HG03439 (cell line): ENCODE measurements at regions not wholly inside any gene's neighbourhood (a gene's known extent, or its start where the extent isn't known, plus 50 kb on each side); places are given as distances from the start of the nearest gene placed in this dataset.

Experiments used
- ATAC-seq: cut with Tn5 transposase; IDR thresholded peaks from one replicate; pipeline ENCODE4 v1.9.1; 2021; ENCODE audit warnings: mild to moderate bottlenecking, moderate library complexity; ENCODE audit not compliant: unreplicated experiment

DNA sequence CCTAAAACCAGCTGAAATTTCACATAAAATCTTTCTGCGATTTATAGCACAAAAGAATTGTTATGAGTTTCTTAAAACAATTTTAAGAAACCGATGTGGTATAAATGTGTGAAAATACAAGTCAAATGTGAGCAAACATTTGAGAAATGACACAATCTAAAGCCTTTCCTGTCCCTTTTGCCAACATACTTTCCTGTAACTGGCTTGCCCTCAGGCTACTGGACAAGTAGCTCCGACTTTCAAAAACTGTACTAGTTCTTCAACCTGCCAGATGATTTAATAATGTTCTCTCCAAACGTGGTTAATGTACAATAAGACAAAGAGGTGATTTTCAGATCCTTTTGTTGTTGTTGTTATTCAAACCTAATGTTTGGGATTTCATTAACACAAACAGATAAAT is 105.9 kb upstream of the ARHGEF26 start:
- no peak for ATAC-seq

DNA sequence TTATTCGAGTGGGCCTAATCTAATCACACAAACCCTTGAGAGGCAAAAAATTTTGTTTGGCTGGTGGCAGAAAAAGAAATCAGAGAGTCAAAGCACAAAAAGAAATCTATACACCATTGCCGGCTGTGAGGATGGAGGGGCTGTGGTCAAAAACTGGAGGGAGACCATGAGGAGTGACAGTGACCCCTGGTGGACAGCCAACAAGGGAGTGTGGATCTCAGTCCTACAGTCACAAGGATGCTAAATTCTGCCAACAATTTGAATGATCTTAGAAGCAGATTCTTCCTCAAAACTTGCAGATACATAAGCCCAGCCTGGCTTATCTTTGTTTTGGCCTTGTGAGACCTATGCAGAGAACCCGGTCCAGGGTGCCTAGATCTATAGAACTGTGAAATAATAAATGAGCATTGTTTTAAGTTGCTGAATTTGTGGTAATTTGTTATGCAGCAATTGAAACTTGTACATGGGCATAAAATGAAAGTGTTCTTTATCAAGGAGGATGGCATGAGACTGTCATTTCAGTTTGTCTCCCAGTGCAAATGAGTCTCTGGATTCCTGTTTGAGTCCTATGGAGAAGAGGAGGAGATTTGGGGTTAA is 103.0 kb upstream of the ARHGEF26 start:
- peak; percentile 93 for ATAC-seq

DNA sequence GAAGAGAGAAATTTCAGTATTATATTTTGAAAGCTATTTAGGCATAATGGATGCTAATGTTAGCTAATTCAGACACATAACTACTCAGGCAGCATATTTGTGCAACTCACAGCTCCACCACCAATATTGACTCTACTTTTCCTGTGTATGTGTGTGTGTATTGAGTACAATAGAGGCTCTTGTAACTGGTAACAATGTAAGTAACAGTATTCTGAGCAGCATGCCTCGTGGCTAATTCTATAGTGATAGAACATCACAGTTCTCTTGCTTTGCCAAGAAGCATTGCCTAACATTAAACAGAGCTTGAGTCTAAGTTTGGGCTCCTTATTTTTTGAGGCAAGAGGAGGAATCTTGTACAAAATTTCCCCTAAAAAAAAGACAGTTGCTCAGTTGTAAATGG is 98.6 kb upstream of the ARHGEF26 start:
- ATAC-seq: no peak

DNA sequence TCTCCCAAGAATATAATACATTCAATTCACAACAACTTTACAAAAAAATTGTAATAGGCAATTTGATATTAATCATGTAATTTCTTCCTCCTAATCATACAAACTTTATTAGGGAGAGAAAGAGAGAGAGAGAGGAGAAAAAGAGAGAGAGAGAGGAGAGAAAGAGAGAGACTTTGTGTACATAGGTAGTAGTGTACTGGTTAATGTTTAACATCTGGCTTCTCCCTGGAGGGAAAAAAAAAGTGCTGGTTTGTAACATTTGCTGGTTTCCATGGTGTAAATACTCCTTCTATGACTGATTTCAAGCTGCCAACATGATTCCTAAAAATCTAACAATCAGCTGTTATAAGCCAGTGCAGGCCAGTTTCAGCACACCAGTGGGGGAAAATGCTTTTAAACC is 98.0 kb upstream of the ARHGEF26 start:
- no peak for ATAC-seq

DNA sequence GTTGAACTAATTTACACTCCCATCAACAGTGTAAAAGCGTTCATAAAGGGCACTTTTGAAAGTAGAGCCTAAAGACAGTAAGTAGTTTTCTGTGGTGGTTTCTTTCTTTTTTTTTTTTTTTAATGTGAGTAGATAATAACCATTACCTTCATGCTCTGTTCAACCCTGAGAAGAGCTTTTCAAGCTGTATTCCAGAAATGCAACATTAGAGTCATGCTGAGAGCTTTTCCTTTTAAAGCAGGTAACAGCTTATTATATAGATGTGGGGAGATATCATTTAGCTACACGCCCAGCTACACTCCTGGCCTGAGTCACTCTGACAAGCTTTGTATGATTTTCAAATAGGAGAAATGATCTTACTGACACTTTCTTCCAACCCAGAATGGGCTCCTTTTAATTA is 96.2 kb upstream of the ARHGEF26 start:
- ATAC-seq: no peak

DNA sequence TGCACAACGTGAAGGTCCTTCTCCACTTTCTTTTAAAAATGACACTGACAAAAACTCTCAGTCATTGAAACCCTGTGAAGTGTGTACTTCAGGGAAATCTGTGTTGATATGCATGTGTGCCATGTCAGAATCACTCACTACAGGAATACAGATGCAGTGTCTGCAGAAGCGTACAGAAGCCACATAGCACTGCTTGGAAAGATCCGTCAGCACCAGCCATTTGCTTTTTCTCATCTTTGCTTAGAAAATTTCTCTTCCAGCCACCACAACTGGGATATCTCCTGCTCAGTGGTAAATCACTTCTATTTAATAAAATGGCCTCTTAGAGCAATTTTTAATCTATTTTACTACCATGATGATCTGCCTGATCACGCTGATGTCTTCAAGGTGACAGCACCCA is 91.3 kb upstream of the ARHGEF26 start:
- ATAC-seq: no peak

DNA sequence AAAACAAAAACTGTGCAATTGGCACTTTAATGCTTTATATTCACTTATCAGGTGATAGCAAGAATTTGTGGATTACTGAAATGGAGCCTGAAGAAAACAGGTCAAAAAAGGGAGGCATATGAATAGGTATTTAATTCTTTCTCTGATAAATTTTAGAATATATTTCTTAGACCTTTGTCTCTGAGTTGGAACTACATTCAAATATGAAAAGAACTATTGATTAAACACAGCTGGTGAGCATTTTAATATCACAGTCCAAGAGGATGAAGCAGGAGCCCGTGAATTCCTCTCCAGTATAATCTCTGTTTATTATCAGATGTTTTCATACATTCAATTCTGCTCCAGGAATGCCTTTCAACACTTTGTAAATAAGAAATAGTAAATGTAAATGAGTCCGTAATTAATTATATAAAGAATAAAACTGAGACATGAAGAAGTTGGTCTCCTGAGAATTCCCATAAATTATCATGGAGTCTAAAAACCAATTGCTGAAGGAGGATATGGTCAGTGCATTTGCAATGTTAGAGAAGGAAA is 86.3 kb upstream of the ARHGEF26 start:
- no peak for ATAC-seq

DNA sequence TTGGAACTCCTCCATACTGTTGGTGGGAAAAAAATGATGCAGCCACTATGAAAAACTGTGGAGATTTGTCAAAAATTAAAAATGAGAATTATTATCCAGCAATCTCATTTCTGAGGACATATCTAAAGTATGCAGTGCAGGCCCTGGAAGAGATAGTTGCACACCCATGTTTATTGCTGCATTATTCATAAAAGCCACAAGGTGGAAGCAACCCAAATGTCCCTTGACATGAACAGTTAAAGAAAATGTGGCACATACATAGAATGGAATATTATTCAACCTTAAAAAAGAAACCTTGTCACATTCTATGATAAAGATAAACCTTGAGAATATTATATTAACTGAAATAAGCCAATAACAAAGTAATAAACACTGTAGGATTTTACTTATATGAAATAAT is 80.9 kb upstream of the ARHGEF26 start:
- ATAC-seq: peak; percentile 51

DNA sequence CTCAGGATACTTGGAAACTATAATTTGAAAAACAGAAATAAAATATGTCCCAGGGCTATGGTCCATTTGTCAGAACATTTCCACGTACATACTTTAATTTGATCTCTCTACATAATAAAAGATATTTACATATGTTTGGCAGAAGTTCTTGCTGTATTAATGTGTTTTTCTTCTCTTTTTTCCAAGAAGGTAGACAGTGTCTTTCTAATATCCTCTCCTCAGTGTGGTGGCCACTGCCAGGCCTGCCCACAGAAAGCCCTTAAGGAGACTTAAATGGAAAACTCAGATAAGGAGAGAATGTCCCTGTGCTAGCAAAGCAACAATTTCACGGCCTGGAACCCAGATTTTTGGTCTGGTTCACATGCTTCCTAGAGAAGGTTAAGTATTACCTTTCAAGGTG is 76.5 kb upstream of the ARHGEF26 start:
- no peak for ATAC-seq

DNA sequence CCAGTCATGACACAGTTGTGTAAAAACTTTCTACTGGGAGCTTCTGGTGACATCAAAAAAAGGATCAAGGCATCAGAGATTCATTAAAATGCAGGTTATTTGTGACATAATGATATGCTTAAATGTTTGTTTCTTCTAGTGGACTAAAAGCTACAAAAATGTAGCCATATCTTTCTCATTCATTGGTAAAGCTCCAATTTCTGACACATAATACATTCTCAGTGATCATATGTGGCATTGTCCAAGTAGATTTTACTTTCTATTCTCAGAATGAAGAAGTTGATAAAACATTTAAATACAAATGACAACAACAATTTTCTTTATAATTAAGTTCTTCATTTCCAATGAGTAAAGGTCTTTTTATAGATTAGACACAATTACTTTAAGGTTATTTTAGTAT is 71.0 kb upstream of the ARHGEF26 start:
- no peak for ATAC-seq

DNA sequence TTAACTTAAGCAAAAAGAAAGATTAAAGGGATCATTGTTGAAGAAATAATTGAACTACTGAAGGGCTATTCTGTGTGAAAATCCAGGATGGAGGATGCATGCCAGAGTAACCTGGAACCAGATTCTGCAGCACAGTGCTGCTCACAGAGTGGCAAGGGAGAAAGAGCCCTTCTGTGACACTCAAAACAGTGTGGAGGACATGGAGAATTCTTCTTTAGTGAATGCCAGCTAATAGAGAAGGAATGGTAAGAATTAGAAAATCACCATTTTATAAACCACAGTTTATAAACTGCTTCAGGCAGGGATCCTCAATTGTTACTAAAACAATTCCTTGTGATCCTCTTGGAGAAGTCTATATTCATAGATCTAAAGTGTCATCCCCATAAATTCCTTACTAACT is 70.4 kb upstream of the ARHGEF26 start:
- ATAC-seq: no peak

DNA sequence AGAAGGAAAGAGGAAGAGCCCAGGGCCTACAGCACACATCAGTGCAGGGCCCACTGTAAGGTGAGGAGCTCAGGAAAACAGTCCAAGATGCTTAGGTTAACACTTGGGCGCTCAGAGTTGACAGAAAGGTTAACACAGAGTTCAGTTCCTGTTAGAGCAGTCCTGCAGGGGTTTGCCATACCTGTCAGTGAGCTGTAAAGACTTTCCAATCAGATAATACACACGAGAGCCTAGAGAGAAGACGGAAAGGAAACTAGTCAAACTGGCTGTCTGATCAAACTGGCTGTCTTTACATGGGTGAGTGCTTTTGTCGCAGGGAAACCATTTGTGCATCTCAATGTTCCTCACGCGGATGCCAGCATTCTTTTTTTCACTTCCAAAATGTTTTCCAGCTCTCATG is 61.4 kb upstream of the ARHGEF26 start:
- no peak for ATAC-seq

DNA sequence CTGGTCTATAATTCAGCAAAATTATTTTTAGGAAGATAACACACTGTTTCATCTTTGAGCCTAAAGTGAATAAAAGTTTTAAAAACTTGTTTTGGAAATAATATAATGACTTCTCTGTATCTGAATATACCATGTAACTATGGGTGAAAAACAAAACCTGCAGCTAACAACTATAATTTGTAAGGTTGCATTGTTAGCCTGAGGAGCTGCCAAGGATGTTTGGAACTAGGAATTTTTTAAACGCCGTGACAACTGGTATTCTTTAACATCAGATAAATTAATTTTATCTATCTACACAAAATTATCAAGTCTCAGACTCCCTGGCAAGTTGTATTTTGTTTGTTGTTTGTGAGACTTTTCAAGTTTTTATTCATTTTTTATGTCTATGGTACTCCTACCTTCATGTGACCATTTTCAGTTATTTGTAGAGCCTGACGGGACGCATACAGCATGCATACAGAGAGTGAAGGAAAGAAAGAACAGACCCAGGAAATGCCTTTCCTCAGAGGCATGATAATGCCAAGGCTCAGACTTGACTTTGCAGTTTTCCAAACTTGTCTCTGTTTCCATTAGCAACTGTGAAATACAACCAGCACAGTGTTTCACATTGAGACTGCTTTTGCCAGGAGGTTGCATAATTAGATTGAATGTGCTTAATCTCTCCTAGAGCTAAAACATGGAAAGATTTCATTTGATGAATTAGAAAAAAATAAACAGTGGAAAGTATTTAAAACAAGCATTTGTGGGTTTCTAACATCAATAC is 60.8 kb upstream of the ARHGEF26 start:
- ATAC-seq: no peak

DNA sequence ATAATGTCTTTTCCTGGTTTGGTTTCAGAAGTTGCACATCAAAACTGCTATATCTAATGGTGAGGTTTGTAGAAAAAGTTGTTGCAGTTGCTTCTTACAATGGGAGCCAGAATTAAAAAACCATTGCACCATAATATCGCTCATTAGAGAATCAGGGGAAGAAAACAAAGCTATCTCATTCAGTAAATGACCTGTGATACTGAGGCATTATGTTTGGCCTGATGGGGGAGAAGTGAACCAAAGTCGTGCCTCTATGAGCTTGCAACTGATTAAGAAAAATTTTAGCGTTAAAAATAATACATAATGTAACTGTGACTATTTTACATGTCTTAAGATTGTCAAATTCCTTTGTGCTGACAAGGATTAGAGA is 60.2 kb upstream of the ARHGEF26 start:
- no peak for ATAC-seq

DNA sequence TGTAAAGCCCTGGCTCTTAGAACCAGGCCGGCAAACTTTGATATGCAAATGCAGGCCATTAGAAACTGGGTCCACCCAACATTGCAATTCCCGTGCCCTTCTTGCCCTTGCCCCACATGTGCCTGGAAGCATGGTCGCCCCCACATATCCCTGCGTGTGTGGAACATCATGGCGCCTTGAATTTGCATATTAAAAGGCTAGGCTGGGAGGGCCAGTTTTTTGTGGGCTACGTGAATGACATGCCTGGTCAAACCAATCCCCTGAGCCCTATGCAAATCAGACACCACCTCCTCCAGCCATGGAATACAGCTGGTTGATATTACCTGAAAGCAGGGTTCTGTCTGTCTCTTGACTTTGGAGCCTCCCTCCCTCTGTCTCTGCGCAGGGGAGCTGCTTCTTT is 58.7 kb upstream of the ARHGEF26 start:
- ATAC-seq: no peak

DNA sequence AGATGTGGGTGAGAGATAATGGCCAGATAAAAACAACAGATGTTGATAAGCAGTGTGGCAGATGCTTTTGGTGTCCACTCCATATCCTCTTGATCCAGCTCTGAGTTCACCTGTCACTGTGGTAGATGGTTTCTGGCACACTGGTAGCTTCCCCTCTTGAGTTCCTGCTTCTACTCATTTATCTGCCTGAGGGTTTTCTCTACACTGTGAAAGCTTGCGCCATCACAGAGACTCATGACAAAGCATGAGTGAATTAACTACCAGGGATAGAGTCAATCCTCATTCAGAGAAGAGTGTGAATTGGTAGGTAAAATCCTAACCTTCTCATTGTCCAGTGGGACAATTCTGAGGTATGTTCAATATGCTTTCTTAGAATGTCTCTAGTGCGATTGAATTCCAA is 50.0 kb upstream of the ARHGEF26 start:
- ATAC-seq: no peak
